ENCODE measurements at regions not wholly inside any gene's neighbourhood (a gene's known extent, or its start where the extent isn't known, plus 50 kb on each side); places are given as distances from the start of the nearest gene placed in this dataset.
A peak's percentile ranks its signal among the peaks of the same experiment; 100 is the strongest.

DNA sequence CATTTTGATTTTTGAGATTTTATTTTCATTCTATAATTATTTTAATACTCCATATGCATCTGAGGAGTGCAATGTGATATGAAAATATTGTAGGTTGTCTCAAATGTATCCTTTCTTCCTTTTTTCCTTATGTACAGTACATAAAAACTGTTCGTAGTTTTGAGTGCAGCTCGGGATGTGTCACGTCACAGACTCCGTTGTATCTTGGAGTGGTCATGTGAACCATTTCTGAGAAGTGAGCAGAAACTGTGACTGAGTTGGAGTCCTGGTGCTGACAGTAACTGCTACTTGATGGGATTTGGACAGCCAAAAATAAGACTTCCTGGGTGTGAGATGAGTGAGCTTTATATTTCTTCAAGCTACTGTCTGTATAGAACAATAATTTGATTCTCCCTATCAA lies 761.4 kb upstream of the MAN1A1 start:
- no peak overlapping the region for H3K27ac ChIP-seq (ENCODE audit: extremely low read depth, low read depth, low read length)
- no peak overlapping the region for H3K4me3 ChIP-seq
- no TSS peak for BruUV-seq (replicated peaks)
- intact Hi-C loops (cut with micrococcal nuclease) = no loop called here
- no peak overlapping the region for H3K9ac ChIP-seq (ENCODE audit: insufficient read depth in 1 of 2, low read depth in 2 of 2, low read length in 2 of 2)
- no peaks in the 10 kb centered on the region for H3K9me1 ChIP-seq (ENCODE audit: control insufficient read depth, insufficient read depth, low read length)
- no peaks in the 10 kb centered on the region for H3K79me2 ChIP-seq (ENCODE audit: control insufficient read depth, insufficient read depth, low read length)
- no peaks in the 10 kb centered on the region for H3K27me3 ChIP-seq (ENCODE audit: control insufficient read depth in 2 of 2, insufficient read depth in 2 of 2, low read length in 2 of 2)
- no peak for TF ChIP-seq SAP30 (IDR thresholded peaks at IDR 0.05; ENCODE audit: borderline replicate concordance, insufficient read depth, low read depth, low read length, poor library complexity, severe bottlenecking)
- TF ChIP-seq ZBTB7A (IDR thresholded peaks at IDR 0.05; ENCODE audit: borderline replicate concordance, control insufficient read depth, low read depth, low read length) = no peak
- no peak for TF ChIP-seq NCOA4 (IDR thresholded peaks at IDR 0.05; ENCODE audit: partially characterized antibody)
- TF ChIP-seq STAT5A (IDR thresholded peaks at IDR 0.05; ENCODE audit: borderline replicate concordance, low read length) = no peak
- TF ChIP-seq ATF1 (CRISPR knock-in tag; IDR thresholded peaks at IDR 0.05) = no peak
- TF ChIP-seq ATF1 (tag; IDR thresholded peaks at IDR 0.05) = peak; percentile 58; the same call in 1 of the 2 replicates
- H3K4me1 ChIP-seq (replicated peaks in 1 of 2; ENCODE audit: control insufficient read depth in 2 of 2, insufficient read depth in 2 of 2, low read length in 2 of 2) = no peaks in the 10 kb centered on the region
- H4K20me1 ChIP-seq (replicated peaks; ENCODE audit: control insufficient read depth, insufficient read depth, low read length) = no peaks in the 10 kb centered on the region
- FAIRE-seq (no peak), DNase-seq (ENCODE audit: extremely low read depth in 1 of 4, low spot score in 3 of 4) (peak in 1 of 4 experiments; percentile 9), ATAC-seq (no peak)
- no peak overlapping the region for H3K4me2 ChIP-seq (ENCODE audit: insufficient read depth, low read length)
- no peak overlapping the region for H2AFZ ChIP-seq (ENCODE audit: low read depth, low read length)
- ChIA-PET CTCF (ENCODE audit: low intra/inter-chr PET ratio) (no interaction called here), POLR2A (interaction anchor here (0.7 kb wide), 1 partner anchor 53 kb away, joined by 3 read pairs; no protein-coding TSS in a partner anchor)
- H3K36me3 ChIP-seq (ENCODE audit: control insufficient read depth, insufficient read depth, low read length) = no peaks in the 10 kb centered on the region
- H3K9me3 ChIP-seq (replicated peaks; ENCODE audit: control insufficient read depth, insufficient read depth, low read depth, low read length) = no peaks in the 10 kb centered on the region
- 0% methylated on average over 4 of the region's 4 CpGs for WGBS (ENCODE audit: insufficient coverage, low coverage, missing lambda C conversion rate)
- in situ Hi-C loops (cut with MboI) = no loop called here
